ENCODE measurements at regions not wholly inside any gene's neighbourhood (a gene's known extent, or its start where the extent isn't known, plus 50 kb on each side); places are given as distances from the start of the nearest gene placed in this dataset.

DNA sequence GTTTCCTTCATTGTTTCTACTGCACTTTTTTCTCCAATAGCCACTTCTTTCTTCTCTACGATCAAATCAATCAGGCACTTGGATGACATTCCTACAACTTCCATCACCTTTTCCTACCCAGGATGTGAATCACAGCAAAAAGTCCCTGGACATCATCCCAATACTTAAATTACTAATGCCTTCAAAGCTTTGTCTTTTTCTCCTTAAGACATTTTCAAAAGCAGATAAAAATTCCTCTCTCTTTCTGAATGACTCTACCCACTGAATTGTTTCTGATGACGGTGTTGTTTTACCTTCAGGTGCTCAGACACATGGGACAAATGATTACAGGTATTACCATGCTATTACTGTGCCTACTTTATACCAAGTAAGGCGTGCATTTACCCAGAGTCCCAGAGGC lies 500.9 kb downstream of the FBXO15 start:
- H3K27ac ChIP-seq (ENCODE audit: insufficient read depth, low read length) = no peak overlapping the region
- H3K79me2 ChIP-seq (ENCODE audit: control insufficient read depth, insufficient read depth, low read length) = no peaks in the 10 kb centered on the region
- no peak overlapping the region for H3K4me2 ChIP-seq (ENCODE audit: extremely low read depth, insufficient read depth, low read length)
- no peak overlapping the region for H3K9ac ChIP-seq (ENCODE audit: insufficient read depth, low read length)
- no peak overlapping the region for H2AFZ ChIP-seq (ENCODE audit: low read length)
- peak; percentile 36 to 92 for DNase-seq (ENCODE audit: low read depth in 2 of 2)
- no peaks in the 10 kb centered on the region for H3K36me3 ChIP-seq (ENCODE audit: control insufficient read depth, insufficient read depth, low read length)
- H3K9me3 ChIP-seq (ENCODE audit: control insufficient read depth, insufficient read depth, low read depth, low read length) = no peaks in the 10 kb centered on the region
- H3K4me3 ChIP-seq (replicated peaks in 1 of 4; ENCODE audit: control extremely low read depth in 1 of 4, insufficient read depth in 1 of 4, low read depth in 3 of 4, low read length in 4 of 4) = no peak overlapping the region
- H3K4me1 ChIP-seq (ENCODE audit: control insufficient read depth, extremely low read depth, insufficient read depth, low read length) = peaks cover 5% of the 10 kb centered on the region
- H3K27me3 ChIP-seq (ENCODE audit: control insufficient read depth, insufficient read depth, low read length) = no peaks in the 10 kb centered on the region
- H4K20me1 ChIP-seq (ENCODE audit: control insufficient read depth, extremely low read depth, insufficient read depth, low read length) = no peaks in the 10 kb centered on the region
- TF ChIP-seq EZH2 (IDR thresholded peaks at IDR 0.05; ENCODE audit: low read length, missing control alignments) = no peak
- TF ChIP-seq CTCF (conservative IDR thresholded peaks at IDR 0.05 in 1 of 2, IDR thresholded peaks at IDR 0.05 in 1 of 2; ENCODE audit: low read depth in 1 of 2, low read length in 2 of 2) = no peak

GRCh38 chr18:73646196-73646595 lies 501.4 kb downstream of the FBXO15 start:
- no peak overlapping the region for H3K27ac ChIP-seq (ENCODE audit: insufficient read depth, low read length)
- H3K4me1 ChIP-seq (ENCODE audit: control insufficient read depth, extremely low read depth, insufficient read depth, low read length) = peaks cover 5% of the 10 kb centered on the region
- H3K4me2 ChIP-seq (ENCODE audit: extremely low read depth, insufficient read depth, low read length) = no peak overlapping the region
- H4K20me1 ChIP-seq (ENCODE audit: control insufficient read depth, extremely low read depth, insufficient read depth, low read length) = no peaks in the 10 kb centered on the region
- no peaks in the 10 kb centered on the region for H3K79me2 ChIP-seq (ENCODE audit: control insufficient read depth, insufficient read depth, low read length)
- TF ChIP-seq CTCF (conservative IDR thresholded peaks at IDR 0.05 in 1 of 2, IDR thresholded peaks at IDR 0.05 in 1 of 2; ENCODE audit: low read depth in 1 of 2, low read length in 2 of 2) = no peak
- no peak for TF ChIP-seq EZH2 (IDR thresholded peaks at IDR 0.05; ENCODE audit: low read length, missing control alignments)
- H3K9ac ChIP-seq (ENCODE audit: insufficient read depth, low read length) = no peak overlapping the region
- no peak overlapping the region for H2AFZ ChIP-seq (ENCODE audit: low read length)
- H3K9me3 ChIP-seq (ENCODE audit: control insufficient read depth, insufficient read depth, low read depth, low read length) = no peaks in the 10 kb centered on the region
- H3K36me3 ChIP-seq (ENCODE audit: control insufficient read depth, insufficient read depth, low read length) = no peaks in the 10 kb centered on the region
- H3K4me3 ChIP-seq (replicated peaks in 1 of 4; ENCODE audit: control extremely low read depth in 1 of 4, insufficient read depth in 1 of 4, low read depth in 3 of 4, low read length in 4 of 4) = no peak overlapping the region
- DNase-seq (ENCODE audit: low read depth in 2 of 2) = peak in 1 of 2 donors; percentile 66
- H3K27me3 ChIP-seq (ENCODE audit: control insufficient read depth, insufficient read depth, low read length) = no peaks in the 10 kb centered on the region

- Histone ChIP-seq H2AFZ (ENCODE audit: low read length) (no peak overlapping the region), H3K36me3 (ENCODE audit: control insufficient read depth, insufficient read depth, low read length) (no peaks in the 10 kb centered on the region), H3K27me3 (ENCODE audit: control insufficient read depth, insufficient read depth, low read length) (no peaks in the 10 kb centered on the region), H3K4me2 (ENCODE audit: extremely low read depth, insufficient read depth, low read length) (no peak overlapping the region), H3K4me3 (replicated peaks in 1 of 4; ENCODE audit: control extremely low read depth in 1 of 4, insufficient read depth in 1 of 4, low read depth in 3 of 4, low read length in 4 of 4) (no peak overlapping the region), H4K20me1 (ENCODE audit: control insufficient read depth, extremely low read depth, insufficient read depth, low read length) (no peaks in the 10 kb centered on the region), H3K4me1 (ENCODE audit: control insufficient read depth, extremely low read depth, insufficient read depth, low read length) (peaks cover 5% of the 10 kb centered on the region), H3K9ac (ENCODE audit: insufficient read depth, low read length) (no peak overlapping the region), H3K79me2 (ENCODE audit: control insufficient read depth, insufficient read depth, low read length) (no peaks in the 10 kb centered on the region), H3K27ac (ENCODE audit: insufficient read depth, low read length) (no peak overlapping the region), H3K9me3 (ENCODE audit: control insufficient read depth, insufficient read depth, low read depth, low read length) (no peaks in the 10 kb centered on the region)
- TF ChIP-seq EZH2 (IDR thresholded peaks at IDR 0.05; ENCODE audit: low read length, missing control alignments) = no peak
- TF ChIP-seq CTCF (conservative IDR thresholded peaks at IDR 0.05 in 1 of 2, IDR thresholded peaks at IDR 0.05 in 1 of 2; ENCODE audit: low read depth in 1 of 2, low read length in 2 of 2) = no peak
- peak in 1 of 2 donors; percentile 58 for DNase-seq (ENCODE audit: low read depth in 2 of 2)
These were observed 502.4 kb downstream of the FBXO15 start for GRCh38 chr18:73645160-73645715.

All from fibroblast of lung (primary cell).